Smooth muscle cell (in vitro differentiated cells): ENCODE measurements at regions not wholly inside any gene's neighbourhood (a gene's known extent, or its start where the extent isn't known, plus 50 kb on each side); places are given as distances from the start of the nearest gene placed in this dataset.

ENCODE experiments used
- DNase-seq: peaks from one replicate; lab custom pipeline; 2025; ENCODE audit not compliant: unreplicated experiment; lab: John Stamatoyannopoulos, UW
- H2AFZ ChIP-seq: fragments of 200-600 bp; sonication (generic); 2 replicates; pipeline ENCODE4 v1.6.0; 2016; ENCODE audit warnings: antibody characterized with exemption, low read depth, mild to moderate bottlenecking
- H3F3A ChIP-seq: fragments of 200-600 bp; sonication (generic); 2 replicates; pipeline ENCODE4 v1.6.0; 2017; ENCODE audit warnings: antibody characterized with exemption, low read depth
- H3K27ac ChIP-seq: fragments of 200-600 bp; sonication (generic); 2 replicates; pipeline ENCODE4 v1.5.1; 2016; ENCODE audit warnings: low read depth, mild to moderate bottlenecking
- H3K27me3 ChIP-seq: fragments of 200-600 bp; sonication (generic); 2 replicates; pipeline ENCODE4 v1.6.1; 2016; ENCODE audit warnings: low read depth, mild to moderate bottlenecking
- H3K36me3 ChIP-seq: fragments of 200-600 bp; sonication (generic); 2 replicates; pipeline ENCODE4 v1.5.1; 2016; ENCODE audit warnings: low read depth
- H3K4me1 ChIP-seq: fragments of 200-600 bp; sonication (generic); 2 replicates; pipeline ENCODE4 v1.5.1; 2016; ENCODE audit warnings: low read depth
- H3K4me2 ChIP-seq: fragments of 200-600 bp; sonication (generic); 2 replicates; pipeline ENCODE4 v1.6.0; 2016; ENCODE audit warnings: mild to moderate bottlenecking
- H3K4me3 ChIP-seq: fragments of 200-600 bp; sonication (generic); 2 replicates; pipeline ENCODE4 v1.5.1; 2016; ENCODE audit warnings: mild to moderate bottlenecking
- H3K79me2 ChIP-seq: fragments of 200-600 bp; sonication (generic); 2 replicates; pipeline ENCODE4 v1.6.0; 2016; ENCODE audit warnings: low read depth, mild to moderate bottlenecking
- H3K9ac ChIP-seq: fragments of 200-600 bp; sonication (generic); 2 replicates; pipeline ENCODE4 v1.6.0; 2016; ENCODE audit warnings: low read depth
- H3K9me3 ChIP-seq: fragments of 200-600 bp; sonication (generic); replicated peaks from 2 replicates; pipeline ENCODE4 v1.5.1; 2016; ENCODE audit warnings: low read depth
- H4K20me1 ChIP-seq: fragments of 200-600 bp; sonication (generic); 2 replicates; pipeline ENCODE4 v1.6.0; 2016; ENCODE audit warnings: low read depth
- WGBS: methylation state at CpG from one replicate; pipeline ENCODE4 v1.1.7; 2016; ENCODE audit warnings: low lambda C conversion rate; 5-methylcytosine and 5-hydroxymethylcytosine counted together
- TF ChIP-seq, protein P1 (sequence below): fragments of 200-600 bp; sonication (generic); IDR thresholded peaks from 2 replicates; pipeline ENCODE4 v1.5.1; 2017; ENCODE audit warnings: borderline replicate concordance, mild to moderate bottlenecking, antibody characterized with exemption; ENCODE audit not compliant: insufficient read depth, poor library complexity, severe bottlenecking

- no peaks in the 10 kb centered on the region for H3K79me2 ChIP-seq
- no peak overlapping the region for H3K4me3 ChIP-seq
- no peak overlapping the region for H2AFZ ChIP-seq
- H3K27me3 ChIP-seq, result no peaks in the 10 kb centered on the region
- peaks cover 5% of the 10 kb centered on the region for H3F3A ChIP-seq
- DNase-seq, result no peak
- no peak overlapping the region for H3K4me2 ChIP-seq
- H3K36me3 ChIP-seq, result no peaks in the 10 kb centered on the region
- H3K27ac ChIP-seq, result no peak overlapping the region
- 96% methylated on average over 6 of the region's 6 CpGs for WGBS
- H3K4me1 ChIP-seq, result peaks cover 6% of the 10 kb centered on the region
- no peak overlapping the region for H3K9ac ChIP-seq
- no peaks in the 10 kb centered on the region for H3K9me3 ChIP-seq
- H4K20me1 ChIP-seq, result no peaks in the 10 kb centered on the region
- TF ChIP-seq, protein P1, sequence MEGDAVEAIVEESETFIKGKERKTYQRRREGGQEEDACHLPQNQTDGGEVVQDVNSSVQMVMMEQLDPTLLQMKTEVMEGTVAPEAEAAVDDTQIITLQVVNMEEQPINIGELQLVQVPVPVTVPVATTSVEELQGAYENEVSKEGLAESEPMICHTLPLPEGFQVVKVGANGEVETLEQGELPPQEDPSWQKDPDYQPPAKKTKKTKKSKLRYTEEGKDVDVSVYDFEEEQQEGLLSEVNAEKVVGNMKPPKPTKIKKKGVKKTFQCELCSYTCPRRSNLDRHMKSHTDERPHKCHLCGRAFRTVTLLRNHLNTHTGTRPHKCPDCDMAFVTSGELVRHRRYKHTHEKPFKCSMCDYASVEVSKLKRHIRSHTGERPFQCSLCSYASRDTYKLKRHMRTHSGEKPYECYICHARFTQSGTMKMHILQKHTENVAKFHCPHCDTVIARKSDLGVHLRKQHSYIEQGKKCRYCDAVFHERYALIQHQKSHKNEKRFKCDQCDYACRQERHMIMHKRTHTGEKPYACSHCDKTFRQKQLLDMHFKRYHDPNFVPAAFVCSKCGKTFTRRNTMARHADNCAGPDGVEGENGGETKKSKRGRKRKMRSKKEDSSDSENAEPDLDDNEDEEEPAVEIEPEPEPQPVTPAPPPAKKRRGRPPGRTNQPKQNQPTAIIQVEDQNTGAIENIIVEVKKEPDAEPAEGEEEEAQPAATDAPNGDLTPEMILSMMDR, result no peak
Observed at GRCh38 chr12:116461060-116461459, 98.1 kb upstream of the MAP1LC3B2 start.

DNA sequence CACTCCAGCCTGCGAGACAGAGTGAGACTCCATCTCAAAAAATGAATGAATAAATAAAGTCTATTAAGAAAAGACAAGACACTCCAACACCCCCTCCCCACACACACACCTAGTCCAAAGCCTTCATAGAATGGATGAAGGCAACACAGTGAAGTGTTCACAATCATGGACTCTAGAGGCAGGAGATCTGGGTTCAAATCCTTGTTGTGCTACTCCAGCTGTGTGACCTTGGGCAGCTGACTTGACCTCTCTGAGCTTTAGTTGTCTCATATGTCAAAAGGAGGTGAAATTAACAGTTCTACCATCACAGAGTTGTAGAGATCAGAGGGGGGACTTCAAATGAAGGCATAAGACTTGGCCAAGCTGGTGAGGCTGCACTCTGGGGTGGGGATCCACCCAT, 95.8 kb upstream of the MAP1LC3B2 start:
- Histone ChIP-seq H3K9me3 (no peaks in the 10 kb centered on the region), H4K20me1 (no peaks in the 10 kb centered on the region), H3K27me3 (no peaks in the 10 kb centered on the region), H3K9ac (no peak overlapping the region), H3K79me2 (no peaks in the 10 kb centered on the region), H3K27ac (no peak overlapping the region), H3K4me2 (no peak overlapping the region), H2AFZ (no peak overlapping the region), H3K36me3 (no peaks in the 10 kb centered on the region), H3F3A (peaks cover 5% of the 10 kb centered on the region), H3K4me3 (no peak overlapping the region), H3K4me1 (no peaks in the 10 kb centered on the region)
- TF ChIP-seq, protein P1, result no peak
- 94% methylated on average over 1 of the region's 1 CpG for WGBS
- no peak for DNase-seq

DNA sequence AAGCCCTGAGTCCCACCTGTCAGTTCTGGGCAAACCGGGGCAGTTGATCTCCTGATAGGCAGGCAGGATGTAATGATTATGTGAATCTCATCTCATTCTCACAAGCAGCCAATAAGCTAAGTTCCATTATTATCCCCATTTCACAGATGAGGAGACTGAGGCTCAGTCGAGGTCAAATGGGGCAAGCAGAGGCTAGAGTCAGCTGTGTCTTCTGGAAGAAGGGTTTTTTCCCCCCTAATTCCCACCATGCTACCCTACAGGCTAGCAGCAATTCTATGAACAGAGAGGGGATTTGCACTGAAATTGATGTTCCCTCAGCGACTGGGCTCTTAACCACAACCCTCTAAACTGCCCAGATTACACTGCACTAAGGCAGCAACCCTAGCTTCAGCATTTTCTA, 93.8 kb upstream of the MAP1LC3B2 start:
- Histone ChIP-seq H3K4me3 (no peak overlapping the region), H3K36me3 (no peaks in the 10 kb centered on the region), H3F3A (peaks cover 5% of the 10 kb centered on the region), H3K79me2 (no peaks in the 10 kb centered on the region), H3K9me3 (no peaks in the 10 kb centered on the region), H3K27me3 (no peaks in the 10 kb centered on the region), H3K9ac (no peak overlapping the region), H4K20me1 (no peaks in the 10 kb centered on the region), H3K27ac (no peak overlapping the region), H3K4me2 (no peak overlapping the region), H2AFZ (no peak overlapping the region), H3K4me1 (no peaks in the 10 kb centered on the region)
- no peak for DNase-seq
- 87% methylated on average over 3 of the region's 3 CpGs for WGBS
- TF ChIP-seq, protein P1, result no peak

DNA sequence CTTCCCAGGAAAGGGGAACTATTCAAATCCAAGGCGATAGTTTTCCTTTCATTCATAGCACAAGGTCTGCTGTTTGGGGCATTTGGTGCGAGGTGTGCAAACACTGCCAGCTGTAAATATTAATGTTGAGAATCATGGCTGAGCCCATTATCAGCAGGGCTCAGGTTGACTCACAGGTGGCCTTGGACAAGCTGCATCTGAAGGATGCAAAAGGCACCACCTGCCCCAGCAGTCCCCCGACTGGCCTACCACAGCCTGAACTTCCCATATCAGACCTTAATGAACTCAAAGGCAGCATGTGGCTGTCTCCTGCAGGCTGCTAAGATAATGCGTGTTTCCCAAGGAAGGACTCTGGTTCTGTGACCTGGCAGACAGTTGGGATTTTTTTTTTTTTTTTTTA, 93.3 kb upstream of the MAP1LC3B2 start:
- no peak overlapping the region for H3K9ac ChIP-seq
- H3K4me1 ChIP-seq, result no peaks in the 10 kb centered on the region
- H3K79me2 ChIP-seq, result no peaks in the 10 kb centered on the region
- 80% methylated on average over 4 of the region's 4 CpGs for WGBS
- no peaks in the 10 kb centered on the region for H3K27me3 ChIP-seq
- H3K36me3 ChIP-seq, result no peaks in the 10 kb centered on the region
- H4K20me1 ChIP-seq, result no peaks in the 10 kb centered on the region
- DNase-seq, result no peak
- no peak overlapping the region for H3K4me2 ChIP-seq
- H3K4me3 ChIP-seq, result no peak overlapping the region
- H3K9me3 ChIP-seq, result no peaks in the 10 kb centered on the region
- TF ChIP-seq, protein P1, result no peak
- H3K27ac ChIP-seq, result no peak overlapping the region
- H3F3A ChIP-seq, result peaks cover 5% of the 10 kb centered on the region
- H2AFZ ChIP-seq, result no peak overlapping the region
